ENCODE measurements at regions not wholly inside any gene's neighbourhood (a gene's known extent, or its start where the extent isn't known, plus 50 kb on each side); places are given as distances from the start of the nearest gene placed in this dataset.
"Not testable (repeated sequence)": the region's sequence is repeated elsewhere in the genome, so short reads cannot be mapped to it uniquely, and the experiment has no call there.

GRCh38 chr4:22573198-22573597, 57.3 kb upstream of the ADGRA3 start:
- DNase-seq, result peak; percentile 4

GRCh38 chr4:22573641-22574040, 57.8 kb upstream of the ADGRA3 start:
- DNase-seq, result no peak

- no peak for DNase-seq
Observed at GRCh38 chr4:22574424-22574823, 58.6 kb upstream of the ADGRA3 start.

GRCh38 chr4:22574880-22575279, 59.0 kb upstream of the ADGRA3 start:
- no peak for DNase-seq

- no peak for DNase-seq
Observed at GRCh38 chr4:22587253-22587652, 71.4 kb upstream of the ADGRA3 start.

- DNase-seq, result no peak
Observed at GRCh38 chr4:22593933-22594332, 78.1 kb upstream of the ADGRA3 start.

- DNase-seq, result no peak
Observed at GRCh38 chr4:22595684-22596083, 79.8 kb upstream of the ADGRA3 start.

GRCh38 chr4:22596409-22596808, 80.5 kb upstream of the ADGRA3 start:
- no peak for DNase-seq

- DNase-seq, result no peak
Observed at GRCh38 chr4:22597471-22597870, 81.6 kb upstream of the ADGRA3 start.

GRCh38 chr4:22598113-22599047, 82.5 kb upstream of the ADGRA3 start:
- not testable (repeated sequence) for DNase-seq

- DNase-seq, result not testable (repeated sequence)
Observed at GRCh38 chr4:22599228-22599928, 83.5 kb upstream of the ADGRA3 start.

- DNase-seq, result not testable (repeated sequence)
Observed at GRCh38 chr4:22599929-22600432, 84.1 kb upstream of the ADGRA3 start.

GRCh38 chr4:22601638-22602037, 85.8 kb upstream of the ADGRA3 start:
- not testable (repeated sequence) for DNase-seq

- peak; percentile 24 for DNase-seq
Observed at GRCh38 chr4:22607382-22607781, 85.4 kb upstream of the GBA3 start.

GRCh38 chr4:22609951-22610525, 82.7 kb upstream of the GBA3 start:
- not testable (repeated sequence) for DNase-seq

- DNase-seq, result no peak
Observed at GRCh38 chr4:22614114-22614513, 78.6 kb upstream of the GBA3 start.

GRCh38 chr4:22616516-22616915, 76.2 kb upstream of the GBA3 start:
- DNase-seq, result no peak

- DNase-seq, result not testable (repeated sequence)
Observed at GRCh38 chr4:22620144-22620543, 72.6 kb upstream of the GBA3 start.

GRCh38 chr4:22621970-22622369, 70.8 kb upstream of the GBA3 start:
- not testable (repeated sequence) for DNase-seq

- DNase-seq, result not testable (repeated sequence)
Observed at GRCh38 chr4:22624002-22624401, 68.7 kb upstream of the GBA3 start.

GRCh38 chr4:22625311-22625710, 67.4 kb upstream of the GBA3 start:
- DNase-seq, result no peak

- DNase-seq, result not testable (repeated sequence)
Observed at GRCh38 chr4:22627851-22628250, 64.9 kb upstream of the GBA3 start.

Data from NCI-H1092 (cell line).